ENCODE measurements at regions not wholly inside any gene's neighbourhood (a gene's known extent, or its start where the extent isn't known, plus 50 kb on each side); places are given as distances from the start of the nearest gene placed in this dataset.
A peak's percentile ranks its signal among the peaks of the same experiment; 100 is the strongest.

DNA sequence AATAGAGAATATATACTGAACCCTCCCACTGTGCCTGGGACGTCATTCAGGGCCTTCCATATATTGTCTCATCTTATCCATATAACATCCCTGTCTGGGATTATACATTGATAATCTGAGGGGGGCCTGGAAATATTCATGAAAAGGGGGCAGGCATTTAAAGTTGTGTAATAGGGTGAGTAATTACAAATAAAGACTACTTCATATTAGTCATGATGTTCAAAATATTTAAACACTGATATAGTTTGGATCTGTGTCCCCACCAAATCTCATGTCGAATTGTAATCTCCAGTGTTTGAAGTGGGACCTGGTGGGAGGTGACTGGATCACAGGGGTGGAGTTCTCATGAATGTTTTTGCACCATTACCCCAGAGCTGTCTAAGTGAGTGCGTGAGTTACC lies 97.8 kb downstream of the AQP9 start:
- no peak for TF ChIP-seq POLR2A (IDR thresholded peaks at IDR 0.05)
- TF ChIP-seq, protein P1, sequence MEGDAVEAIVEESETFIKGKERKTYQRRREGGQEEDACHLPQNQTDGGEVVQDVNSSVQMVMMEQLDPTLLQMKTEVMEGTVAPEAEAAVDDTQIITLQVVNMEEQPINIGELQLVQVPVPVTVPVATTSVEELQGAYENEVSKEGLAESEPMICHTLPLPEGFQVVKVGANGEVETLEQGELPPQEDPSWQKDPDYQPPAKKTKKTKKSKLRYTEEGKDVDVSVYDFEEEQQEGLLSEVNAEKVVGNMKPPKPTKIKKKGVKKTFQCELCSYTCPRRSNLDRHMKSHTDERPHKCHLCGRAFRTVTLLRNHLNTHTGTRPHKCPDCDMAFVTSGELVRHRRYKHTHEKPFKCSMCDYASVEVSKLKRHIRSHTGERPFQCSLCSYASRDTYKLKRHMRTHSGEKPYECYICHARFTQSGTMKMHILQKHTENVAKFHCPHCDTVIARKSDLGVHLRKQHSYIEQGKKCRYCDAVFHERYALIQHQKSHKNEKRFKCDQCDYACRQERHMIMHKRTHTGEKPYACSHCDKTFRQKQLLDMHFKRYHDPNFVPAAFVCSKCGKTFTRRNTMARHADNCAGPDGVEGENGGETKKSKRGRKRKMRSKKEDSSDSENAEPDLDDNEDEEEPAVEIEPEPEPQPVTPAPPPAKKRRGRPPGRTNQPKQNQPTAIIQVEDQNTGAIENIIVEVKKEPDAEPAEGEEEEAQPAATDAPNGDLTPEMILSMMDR (IDR thresholded peaks at IDR 0.05) = no peak
- 87 to 96% (median 94%) methylated on average over 3 of the region's 3 CpGs for WGBS, 4 donors
- no peaks in the 10 kb centered on the region for H3K9me3 ChIP-seq (replicated peaks in 1 of 3)
- no peaks in the 10 kb centered on the region for H3K27me3 ChIP-seq
- intact Hi-C loops (cut with DNase I) = no loop called here
- no peak overlapping the region for H3K27ac ChIP-seq
- DNase-seq = no peak
- H3K4me1 ChIP-seq (replicated peaks in 1 of 2) = no peaks in the 10 kb centered on the region
- H3K36me3 ChIP-seq (replicated peaks in 1 of 2) = no peaks in the 10 kb centered on the region
- H3K4me3 ChIP-seq = no peak overlapping the region

DNA sequence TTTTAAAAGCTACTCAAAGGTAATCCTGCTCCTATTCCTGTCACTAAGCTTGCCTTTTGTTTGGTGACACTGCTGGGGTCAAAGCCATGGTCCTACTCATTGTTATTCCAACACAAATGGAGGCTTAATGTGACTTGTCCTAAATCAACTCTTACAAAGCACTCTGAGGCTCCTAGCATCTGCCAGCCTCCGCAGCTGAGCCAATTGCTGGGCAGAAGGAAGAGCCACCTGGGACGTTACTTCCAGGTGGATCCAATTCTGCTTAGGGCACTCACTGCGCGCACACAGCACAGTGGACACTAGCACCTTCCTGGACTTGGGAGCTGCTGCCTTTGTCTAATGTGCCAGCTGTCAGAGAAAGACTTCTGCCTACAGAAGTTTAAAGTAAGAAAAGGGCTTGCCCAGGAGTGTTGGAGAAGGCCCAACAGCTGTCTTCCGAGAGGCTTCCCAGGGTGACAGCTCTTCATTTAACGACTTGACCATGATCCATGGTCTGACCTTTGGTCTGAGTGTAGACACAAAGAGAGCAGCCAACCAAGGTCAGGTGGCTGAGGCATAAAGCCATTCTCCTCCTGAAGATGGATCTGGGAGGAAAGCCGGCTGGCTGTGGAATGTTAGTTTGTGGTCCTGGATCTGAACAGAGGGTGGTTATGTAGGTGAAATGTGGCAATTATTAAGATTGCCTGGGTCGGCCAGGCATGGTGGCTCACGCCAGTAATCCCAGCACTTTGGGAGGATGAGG lies 102.2 kb downstream of the AQP9 start:
- 70 to 90% (median 88%) methylated on average over 3 to 9 of the region's 9 CpGs for WGBS, 4 donors
- intact Hi-C loops (cut with DNase I) = no loop called here
- H3K27me3 ChIP-seq = peaks cover 13% of the 10 kb centered on the region
- H3K36me3 ChIP-seq (replicated peaks in 1 of 2) = no peaks in the 10 kb centered on the region
- no peak overlapping the region for H3K4me3 ChIP-seq
- no peak for DNase-seq
- TF ChIP-seq, protein P1 (IDR thresholded peaks at IDR 0.05) = no peak
- no peak for TF ChIP-seq POLR2A (IDR thresholded peaks at IDR 0.05)
- H3K9me3 ChIP-seq (replicated peaks in 1 of 3) = no peaks in the 10 kb centered on the region
- no peak overlapping the region for H3K27ac ChIP-seq
- H3K4me1 ChIP-seq (replicated peaks in 1 of 2) = no peaks in the 10 kb centered on the region

DNA sequence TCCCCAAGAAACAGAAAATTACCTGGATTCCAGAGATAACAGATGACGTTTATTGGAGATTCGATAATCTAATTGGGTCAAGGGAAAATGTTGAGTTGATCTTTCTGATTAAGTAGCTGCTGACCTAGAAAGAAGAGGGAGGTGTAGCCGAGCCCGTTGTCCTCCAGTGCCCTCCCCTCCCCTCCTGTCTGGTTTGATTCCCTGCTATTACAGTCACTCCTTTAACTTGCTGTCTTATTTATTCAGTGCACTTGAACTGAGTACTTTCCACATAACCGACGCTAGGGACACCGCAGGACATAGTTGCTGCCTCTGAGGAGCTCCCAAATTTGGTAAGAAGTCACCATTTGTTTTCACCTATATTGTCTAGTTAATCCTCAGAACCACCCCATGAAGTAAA lies 103.7 kb downstream of the AQP9 start:
- DNase-seq = peak in 2 of 7 donors; percentile 20 to 21
- no peak for TF ChIP-seq POLR2A (IDR thresholded peaks at IDR 0.05)
- TF ChIP-seq, protein P1 (IDR thresholded peaks at IDR 0.05) = no peak
- Histone ChIP-seq H3K4me3 (no peak overlapping the region), H3K36me3 (replicated peaks in 1 of 2) (no peaks in the 10 kb centered on the region), H3K27me3 (peaks cover 22% of the 10 kb centered on the region), H3K27ac (no peak overlapping the region), H3K9me3 (replicated peaks in 1 of 3) (no peaks in the 10 kb centered on the region), H3K4me1 (replicated peaks in 1 of 2) (no peaks in the 10 kb centered on the region)
- WGBS, 4 donors = 45 to 55% (median 46%) methylated on average over 7 of the region's 7 CpGs
- intact Hi-C loops (cut with DNase I) = no loop called here

DNA sequence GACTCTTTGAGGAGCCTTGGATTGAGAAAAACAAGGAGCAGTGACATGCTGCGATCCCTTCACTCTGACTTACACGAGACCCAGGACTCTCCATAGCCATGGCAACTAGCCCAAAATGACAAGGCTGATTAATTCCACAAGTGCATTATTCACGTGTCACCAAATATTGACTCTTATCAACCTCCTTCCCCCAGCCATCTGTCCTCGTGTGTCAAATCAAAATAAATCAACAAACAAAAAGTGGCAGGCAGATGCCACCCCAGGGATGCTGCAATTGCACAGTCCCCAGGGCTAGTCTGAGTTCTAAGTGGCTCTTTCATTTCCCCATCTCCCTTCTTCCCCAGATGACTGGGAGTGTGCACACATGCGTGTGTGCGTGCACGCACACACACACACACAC lies 104.9 kb downstream of the AQP9 start:
- H3K27me3 ChIP-seq = peaks cover 33% of the 10 kb centered on the region
- no peaks in the 10 kb centered on the region for H3K4me1 ChIP-seq (replicated peaks in 1 of 2)
- no peaks in the 10 kb centered on the region for H3K36me3 ChIP-seq (replicated peaks in 1 of 2)
- TF ChIP-seq, protein P1 (IDR thresholded peaks at IDR 0.05) = no peak
- no peak for TF ChIP-seq POLR2A (IDR thresholded peaks at IDR 0.05)
- intact Hi-C loops (cut with DNase I) = no loop called here
- no peak overlapping the region for H3K4me3 ChIP-seq
- no peak for DNase-seq
- H3K27ac ChIP-seq = no peak overlapping the region
- no peaks in the 10 kb centered on the region for H3K9me3 ChIP-seq (replicated peaks in 1 of 3)
- 45 to 57% (median 54%) methylated on average over 7 of the region's 7 CpGs for WGBS, 4 donors
